ENCODE measurements at regions not wholly inside any gene's neighbourhood (a gene's known extent, or its start where the extent isn't known, plus 50 kb on each side); places are given as distances from the start of the nearest gene placed in this dataset.

GRCh38 chr2:187686416-187687024, 132.3 kb upstream of the TFPI start:
- no peak overlapping the region for H3K9ac ChIP-seq (ENCODE audit: extremely low read depth, low read length, poor library complexity, severe bottlenecking)
- Mint-ChIP-seq H3K27ac (no peak overlapping the region), H3K9me3 (no peaks in the 10 kb centered on the region), H3K27me3 (ENCODE audit: insufficient read depth) (no peaks in the 10 kb centered on the region), H3K4me1 (peaks cover 8% of the 10 kb centered on the region), H3K36me3 (ENCODE audit: low read depth) (no peaks in the 10 kb centered on the region), H3K4me3 (no peak overlapping the region)
- 92 to 93% methylated on average over 4 to 6 of the region's 6 CpGs for WGBS, 2 experiments (ENCODE audit: insufficient coverage in 1 of 2, insufficient read length in 1 of 2)
- no peaks in the 10 kb centered on the region for H3K36me3 ChIP-seq (ENCODE audit: control insufficient read depth, insufficient read depth, low read length)
- no peaks in the 10 kb centered on the region for H3K4me1 ChIP-seq (ENCODE audit: control insufficient read depth, insufficient read depth, low read length)
- H3K27me3 ChIP-seq (ENCODE audit: control insufficient read depth, insufficient read depth, low read length, poor library complexity, severe bottlenecking) = no peaks in the 10 kb centered on the region
- no peak for TF ChIP-seq CTCF (conservative IDR thresholded peaks at IDR 0.05)
- no peak overlapping the region for H3K27ac ChIP-seq (ENCODE audit: low read depth, low read length)
- DNase-seq = no peak
- no peaks in the 10 kb centered on the region for H3K9me3 ChIP-seq (ENCODE audit: control insufficient read depth, low read length)
- H3K4me3 ChIP-seq (ENCODE audit: low read length) = no peak overlapping the region

GRCh38 chr2:187687585-187687984, 133.3 kb upstream of the TFPI start:
- Histone ChIP-seq H3K4me1 (ENCODE audit: control insufficient read depth, insufficient read depth, low read length) (no peaks in the 10 kb centered on the region), H3K36me3 (ENCODE audit: control insufficient read depth, insufficient read depth, low read length) (no peaks in the 10 kb centered on the region), H3K9ac (ENCODE audit: extremely low read depth, low read length, poor library complexity, severe bottlenecking) (no peak overlapping the region), H3K4me3 (ENCODE audit: low read length) (no peak overlapping the region), H3K27me3 (ENCODE audit: control insufficient read depth, insufficient read depth, low read length, poor library complexity, severe bottlenecking) (no peaks in the 10 kb centered on the region), H3K27ac (ENCODE audit: low read depth, low read length) (no peak overlapping the region), H3K9me3 (ENCODE audit: control insufficient read depth, low read length) (no peaks in the 10 kb centered on the region)
- Mint-ChIP-seq H3K4me3 (no peak overlapping the region), H3K27ac (no peak overlapping the region), H3K9me3 (no peaks in the 10 kb centered on the region), H3K4me1 (peaks cover 2% of the 10 kb centered on the region), H3K27me3 (ENCODE audit: insufficient read depth) (no peaks in the 10 kb centered on the region), H3K36me3 (ENCODE audit: low read depth) (no peaks in the 10 kb centered on the region)
- TF ChIP-seq CTCF (conservative IDR thresholded peaks at IDR 0.05) = no peak
- 100% methylated on average over 1 of the region's 2 CpGs; no CpG with 5 or more reads in 1 of the 2 experiments for WGBS, 2 experiments (ENCODE audit: insufficient coverage in 1 of 2, insufficient read length in 1 of 2)
- DNase-seq = no peak

- DNase-seq = no peak
- Mint-ChIP-seq H3K27me3 (ENCODE audit: insufficient read depth) (no peaks in the 10 kb centered on the region), H3K4me1 (no peaks in the 10 kb centered on the region), H3K36me3 (ENCODE audit: low read depth) (no peaks in the 10 kb centered on the region), H3K4me3 (no peak overlapping the region), H3K9me3 (no peaks in the 10 kb centered on the region), H3K27ac (no peak overlapping the region)
- Histone ChIP-seq H3K36me3 (ENCODE audit: control insufficient read depth, insufficient read depth, low read length) (no peaks in the 10 kb centered on the region), H3K27me3 (ENCODE audit: control insufficient read depth, insufficient read depth, low read length, poor library complexity, severe bottlenecking) (no peaks in the 10 kb centered on the region), H3K9ac (ENCODE audit: extremely low read depth, low read length, poor library complexity, severe bottlenecking) (no peak overlapping the region), H3K4me1 (ENCODE audit: control insufficient read depth, insufficient read depth, low read length) (no peaks in the 10 kb centered on the region), H3K9me3 (ENCODE audit: control insufficient read depth, low read length) (no peaks in the 10 kb centered on the region), H3K4me3 (ENCODE audit: low read length) (no peak overlapping the region), H3K27ac (ENCODE audit: low read depth, low read length) (no peak overlapping the region)
- TF ChIP-seq CTCF (conservative IDR thresholded peaks at IDR 0.05) = no peak
These were observed 135.1 kb upstream of the TFPI start for GRCh38 chr2:187689372-187689771.

All from endodermal cell (in vitro differentiated cells).